A549 (cell line): ENCODE measurements at regions not wholly inside any gene's neighbourhood (a gene's known extent, or its start where the extent isn't known, plus 50 kb on each side); places are given as distances from the start of the nearest gene placed in this dataset.

Experiments used
- ATAC-seq, 2 experiments: fragments of 200-7000 bp in 1 of 2; fragments of >200 bp in 1 of 2; cut with Nextera tagmentation in 1 of 2; cut with Tn5 transposase in 1 of 2; 3 replicates each; pipeline versions ENCODE4 v1.8.0 to v1.9.1; 2018 to 2020; ENCODE audit warnings: mild to moderate bottlenecking in 1 of 2, moderate library complexity in 1 of 2
- CTCF ChIA-PET: fragments of 300-600 bp; sonication (Branson Sonifier 250); formaldehyde crosslinking; extraction: SDS; loops from one replicate; lab custom pipeline; 2021; ENCODE audit warnings: antibody characterized with exemption, inconsistent platforms; lab: Yijun Ruan, JAX
- POLR2A ChIA-PET: fragments of 350-600 bp; formaldehyde crosslinking; extraction: SDS; loops from one replicate; lab custom pipeline; 2021; ENCODE audit warnings: antibody characterized with exemption, inconsistent platforms; lab: Yijun Ruan, JAX
- DNase-seq, 2 experiments: peaks; one replicate each; pipeline versions ENCODE4 v3.0.0 to v3.0.0-alpha.2; 2011 to 2016; ENCODE audit warnings: low read depth in 1 of 2, low spot score in 1 of 2
- FAIRE-seq: peaks from 2 replicates; lab custom pipeline; 2011; peaks lifted over from hg19 to GRCh38; lab: Jason Lieb, UNC
- H3K27ac ChIP-seq, 2 experiments: fragments of >200 bp; sonication (Bioruptor Twin); formaldehyde crosslinking; 3 replicates each; pipeline ENCODE4 v1.5.1; 2016 to 2017
- H3K4me1 ChIP-seq: fragments of >200 bp; sonication (Bioruptor Twin); formaldehyde crosslinking; 3 replicates; pipeline ENCODE4 v1.6.1; 2016
- H3K4me2 ChIP-seq: fragments of >200 bp; sonication (Bioruptor Twin); formaldehyde crosslinking; 3 replicates; pipeline ENCODE4 v1.6.1; 2016
- H3K4me3 ChIP-seq: fragments of >200 bp; sonication (Bioruptor Twin); formaldehyde crosslinking; 3 replicates; pipeline ENCODE4 v1.5.1; 2016
- H3K9me3 ChIP-seq: fragments of >200 bp; sonication (Bioruptor Twin); formaldehyde crosslinking; 3 replicates; pipeline ENCODE4 v1.6.1; 2016
- ATOH8 ChIP-seq: fragments of 250-450 bp; sonication (Bioruptor Pico); IDR thresholded peaks from 2 replicates; pipeline ENCODE4 v1.5.0; 2020; ENCODE audit warnings: low read depth, mild to moderate bottlenecking, moderate library complexity
- BHLHE40 ChIP-seq: IDR thresholded peaks from 2 replicates; pipeline ENCODE4 v1.6.1; 2012; ENCODE audit warnings: low read depth, low read length, inconsistent platforms
- CBX2 ChIP-seq: fragments of 200-600 bp; sonication (generic); IDR thresholded peaks from 2 replicates; pipeline ENCODE4 v1.6.1; 2016; ENCODE audit warnings: low read depth, mild to moderate bottlenecking, borderline replicate concordance
- CBX8 ChIP-seq: fragments of 200-600 bp; sonication (generic); IDR thresholded peaks from 2 replicates; pipeline ENCODE4 v1.6.1; 2016
- CHD4 ChIP-seq: fragments of 200-600 bp; sonication (generic); IDR thresholded peaks from 2 replicates; pipeline ENCODE4 v1.6.1; 2016; ENCODE audit warnings: antibody characterized with exemption, mild to moderate bottlenecking, borderline replicate concordance
- EHMT2 ChIP-seq: fragments of 200-600 bp; sonication (generic); IDR thresholded peaks from 2 replicates; pipeline ENCODE4 v1.6.1; 2016; ENCODE audit warnings: antibody characterized with exemption, low read depth, mild to moderate bottlenecking, moderate library complexity
- FOSL2 ChIP-seq, 2 experiments: fragments of 450-650 bp in 1 of 2; fragments of >200 bp in 1 of 2; sonication (Bioruptor Twin) in 1 of 2; formaldehyde crosslinking; IDR thresholded peaks; 2 replicates each; pipeline versions ENCODE4 v1.5.0 to v1.6.1; 2016 to 2020; ENCODE audit warnings: mild to moderate bottlenecking in 1 of 2, moderate library complexity in 1 of 2
- FOXS1 ChIP-seq: fragments of 250-450 bp; sonication (Bioruptor Pico); IDR thresholded peaks from 2 replicates; pipeline ENCODE4 v1.5.0; 2020; ENCODE audit warnings: mild to moderate bottlenecking, moderate library complexity
- HDAC2 ChIP-seq: fragments of 200-600 bp; sonication (generic); IDR thresholded peaks from 2 replicates; pipeline ENCODE4 v1.6.1; 2016
- HOXA7 ChIP-seq: fragments of 250-450 bp; sonication (Bioruptor Pico); IDR thresholded peaks from 2 replicates; pipeline ENCODE4 v1.5.0; 2020; ENCODE audit warnings: mild to moderate bottlenecking, moderate library complexity
- HOXB13 ChIP-seq: fragments of 250-450 bp; sonication (Bioruptor Pico); IDR thresholded peaks from 2 replicates; pipeline ENCODE4 v1.5.0; 2020; ENCODE audit warnings: low read depth, mild to moderate bottlenecking, moderate library complexity
- JUN ChIP-seq, 2 experiments: fragments of >200 bp; sonication (Bioruptor Twin); formaldehyde crosslinking; IDR thresholded peaks; 2 replicates in 1 of 2; 3 replicates in 1 of 2; pipeline ENCODE4 v1.6.1; 2016 to 2017
- JUNB ChIP-seq: fragments of >200 bp; sonication (Bioruptor Twin); formaldehyde crosslinking; IDR thresholded peaks from 2 replicates; pipeline ENCODE4 v1.6.1; 2016
- KDM1A ChIP-seq: fragments of 200-600 bp; sonication (generic); IDR thresholded peaks from 2 replicates; pipeline ENCODE4 v1.6.1; 2016; ENCODE audit warnings: low read depth, mild to moderate bottlenecking
- MAFK ChIP-seq: fragments of 450-650 bp; IDR thresholded peaks from 2 replicates; pipeline ENCODE4 v1.6.1; 2014; ENCODE audit not compliant: partially characterized antibody
- MAX ChIP-seq: IDR thresholded peaks from 2 replicates; pipeline ENCODE4 v1.6.1; 2012
- MYC ChIP-seq: IDR thresholded peaks from 2 replicates; pipeline ENCODE4 v1.6.1; 2012; ENCODE audit warnings: mild to moderate bottlenecking, inconsistent platforms, low read length, improper control_type of control experiment, borderline replicate concordance
- NFE2L2 ChIP-seq: fragments of 150-350 bp; conservative IDR thresholded peaks from 2 replicates; pipeline ENCODE4 v1.6.1; 2014; ENCODE audit warnings: low read length
- NR3C1 ChIP-seq: fragments of >200 bp; sonication (Bioruptor Twin); formaldehyde crosslinking; IDR thresholded peaks from 3 replicates; pipeline ENCODE4 v1.6.1; 2017
- POLR2A ChIP-seq: IDR thresholded peaks from 2 replicates; pipeline ENCODE4 v1.6.1; 2012; ENCODE audit warnings: mild to moderate bottlenecking, low read length
- POLR2AphosphoS2 ChIP-seq: conservative IDR thresholded peaks from 2 replicates; pipeline ENCODE4 v1.6.1; 2012; ENCODE audit warnings: low read length, improper control_type of control experiment, inconsistent platforms
- RAD21 ChIP-seq, 2 experiments: fragments of >200 bp in 1 of 2; sonication (Bioruptor Twin) in 1 of 2; formaldehyde crosslinking in 1 of 2; IDR thresholded peaks in 1 of 2; conservative IDR thresholded peaks in 1 of 2; 2 replicates in 1 of 2; 3 replicates in 1 of 2; pipeline ENCODE4 v1.6.1; 2012 to 2018; ENCODE audit warnings: inconsistent platforms in 1 of 2
- RFX5 ChIP-seq: fragments of 450-650 bp; IDR thresholded peaks from 2 replicates; pipeline ENCODE4 v1.7.1; 2014; ENCODE audit warnings: antibody characterized with exemption, mild to moderate bottlenecking, moderate library complexity
- SREBF2 ChIP-seq: fragments of 450-650 bp; IDR thresholded peaks from 2 replicates; pipeline ENCODE4 v1.6.1; 2014; ENCODE audit warnings: mild to moderate bottlenecking, moderate library complexity
- TFCP2L1 ChIP-seq: fragments of 250-450 bp; sonication (Bioruptor Pico); IDR thresholded peaks from 2 replicates; pipeline ENCODE4 v1.5.0; 2021; ENCODE audit warnings: mild to moderate bottlenecking
- TP53 ChIP-seq: fragments of 250-450 bp; sonication (Bioruptor Pico); IDR thresholded peaks from 2 replicates; pipeline ENCODE4 v1.5.0; 2021; ENCODE audit warnings: mild to moderate bottlenecking, moderate library complexity
- USF2 ChIP-seq: fragments of 450-650 bp; IDR thresholded peaks from 2 replicates; pipeline ENCODE4 v1.6.1; 2014; ENCODE audit warnings: antibody characterized with exemption
- ZC3H11A ChIP-seq: fragments of 450-650 bp; IDR thresholded peaks from 2 replicates; pipeline ENCODE4 v1.6.1; 2014; ENCODE audit warnings: antibody characterized with exemption, mild to moderate bottlenecking
- WGBS: methylation state at CpG from one replicate; pipeline ENCODE4 v1.1.6; 2017; ENCODE audit errors: missing lambda C conversion rate; 5-methylcytosine and 5-hydroxymethylcytosine counted together
- TF ChIP-seq, protein P1 (sequence below): fragments of >200 bp; sonication (Bioruptor Twin); formaldehyde crosslinking; IDR thresholded peaks from 2 replicates; pipeline ENCODE4 v1.6.1; 2016

- TF ChIP-seq FOSL2 (IDR thresholded peaks at IDR 0.05) (no peak), FOSL2 (CRISPR knock-in tag; IDR thresholded peaks at IDR 0.05) (no peak), NFE2L2 (no peak), RFX5 (no peak), JUNB (no peak), JUN (IDR thresholded peaks at IDR 0.05) (no peak), TP53 (CRISPR knock-in tag) (no peak)
Measured at GRCh38 chr18:77967071-77967470, 717.4 kb downstream of the GALR1 start (continued).

- H3K4me1 ChIP-seq: no peaks in the 10 kb centered on the region
- TF ChIP-seq ATOH8: no peak
- no peak for TF ChIP-seq KDM1A
- no peak for TF ChIP-seq FOXS1
- TF ChIP-seq RFX5: no peak
- no peak for TF ChIP-seq ZC3H11A
- no peak for TF ChIP-seq EHMT2
- TF ChIP-seq CHD4: no peak
- TF ChIP-seq, protein P1, sequence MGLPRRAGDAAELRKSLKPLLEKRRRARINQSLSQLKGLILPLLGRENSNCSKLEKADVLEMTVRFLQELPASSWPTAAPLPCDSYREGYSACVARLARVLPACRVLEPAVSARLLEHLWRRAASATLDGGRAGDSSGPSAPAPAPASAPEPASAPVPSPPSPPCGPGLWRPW: no peak
- no peak for TF ChIP-seq MAX
- TF ChIP-seq CBX8: no peak
- TF ChIP-seq HDAC2: no peak
- TF ChIP-seq TFCP2L1 (CRISPR knock-in tag): no peak
- TF ChIP-seq BHLHE40: no peak
- TF ChIP-seq, all 56 proteins: peak for 0
- FAIRE-seq (no peak), DNase-seq (no peak), ATAC-seq (no peak)
- 0% methylated on average over 1 of the region's 3 CpGs for WGBS
- H3K27ac ChIP-seq: no peak overlapping the region
- CTCF ChIA-PET: no interaction called here
- H3K9me3 ChIP-seq: no peaks in the 10 kb centered on the region
- H3K4me2 ChIP-seq: no peak overlapping the region
- POLR2A ChIA-PET: no interaction called here
- no peak overlapping the region for H3K4me3 ChIP-seq
Measured at GRCh38 chr18:77967791-77968190, 718.1 kb downstream of the GALR1 start.

DNA sequence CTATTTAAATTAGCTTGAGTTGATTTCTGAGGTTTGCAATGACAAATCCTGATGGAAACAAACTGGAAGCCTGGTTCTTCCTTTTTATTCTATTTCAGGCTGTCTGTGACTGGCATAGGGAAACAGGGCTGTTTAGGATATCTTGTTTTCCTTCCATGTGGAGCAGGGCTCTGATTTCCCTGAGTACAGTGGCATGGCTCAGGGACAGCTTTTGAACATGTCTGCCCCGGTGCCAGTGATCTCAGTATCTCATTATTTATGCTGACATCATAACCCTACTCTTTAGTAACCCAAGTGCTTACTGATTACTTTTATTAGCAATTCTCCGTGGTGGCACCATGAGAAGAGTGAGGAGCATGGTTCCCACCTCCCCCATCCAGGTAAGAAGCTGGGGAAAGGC, 720.3 kb downstream of the GALR1 start:
- FAIRE-seq: no peak
- CTCF ChIA-PET: no interaction called here
- no peak for ATAC-seq
- Histone ChIP-seq H3K27ac (no peak overlapping the region), H3K4me3 (no peak overlapping the region), H3K4me1 (no peaks in the 10 kb centered on the region), H3K4me2 (no peak overlapping the region), H3K9me3 (no peaks in the 10 kb centered on the region)
- DNase-seq: no peak
- POLR2A ChIA-PET: no interaction called here
- WGBS: 0% methylated on average over 2 of the region's 2 CpGs
- TF ChIP-seq USF2: no peak
- no peak for TF ChIP-seq RAD21 (conservative IDR thresholded peaks at IDR 0.05 in 1 of 2, IDR thresholded peaks at IDR 0.05 in 1 of 2)
- no peak for TF ChIP-seq SREBF2
- no peak for TF ChIP-seq POLR2A
- TF ChIP-seq POLR2AphosphoS2: no peak

DNA sequence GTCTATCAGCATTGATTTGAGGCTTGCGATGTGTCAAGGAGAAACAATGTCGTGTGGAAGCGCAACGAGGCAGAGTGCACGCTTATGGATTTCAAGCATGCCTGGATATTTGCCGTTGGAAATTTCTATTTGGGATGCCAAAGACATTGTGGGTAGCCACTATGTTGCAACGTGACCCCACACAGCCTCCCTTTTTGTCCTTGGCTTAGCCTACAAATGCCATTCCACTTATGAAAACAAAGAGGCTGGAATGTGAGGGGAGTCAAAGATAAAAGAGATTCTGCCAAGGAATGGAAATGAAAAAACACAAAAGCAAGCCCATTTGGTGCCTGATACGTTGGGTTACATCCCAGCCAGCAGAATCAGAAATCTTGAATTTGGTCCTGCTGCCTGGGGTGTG, 721.2 kb downstream of the GALR1 start:
- Histone ChIP-seq H3K4me2 (no peak overlapping the region), H3K4me3 (no peak overlapping the region), H3K27ac (no peak overlapping the region), H3K4me1 (no peaks in the 10 kb centered on the region), H3K9me3 (no peaks in the 10 kb centered on the region)
- WGBS: 20% methylated on average over 8 of the region's 8 CpGs
- TF ChIP-seq KDM1A (no peak), MAX (no peak), NFE2L2 (no peak), HOXB13 (CRISPR knock-in tag) (no peak), MYC (no peak), NR3C1 (no peak), CHD4 (no peak), MAFK (no peak), HOXA7 (CRISPR knock-in tag) (no peak), CBX8 (no peak), CBX2 (no peak)
- FAIRE-seq: no peak
- ChIA-PET POLR2A (no interaction called here), CTCF (no interaction called here)
- no peak for DNase-seq
- no peak for ATAC-seq
